Esophagus squamous epithelium (tissue), 5 donors: ENCODE measurements at regions not wholly inside any gene's neighbourhood (a gene's known extent, or its start where the extent isn't known, plus 50 kb on each side); places are given as distances from the start of the nearest gene placed in this dataset.
A peak's percentile ranks its signal among the peaks of the same experiment; 100 is the strongest.

ENCODE experiments used
- DNase-seq: peaks from one replicate; lab custom pipeline; 2025; lab: John Stamatoyannopoulos, UW
- H3K27ac ChIP-seq, 4 donors: fragments of 200-600 bp; sonication (generic); one replicate each; pipeline ENCODE4 v1.5.1; 2016 to 2019; ENCODE audit warnings: mild to moderate bottlenecking in 1 of 4
- H3K27me3 ChIP-seq, 4 donors: fragments of 200-600 bp; sonication (generic); 1 replicate in 3 of 4; 2 replicates in 1 of 4; pipeline versions ENCODE4 v1.5.1 to v1.6.0; 2017 to 2021; ENCODE audit warnings: antibody characterized with exemption in 1 of 4
- H3K36me3 ChIP-seq, 3 donors: fragments of 200-600 bp; sonication (generic); one replicate each; pipeline ENCODE4 v1.5.1; 2016 to 2019
- H3K4me1 ChIP-seq, 3 donors: fragments of 200-600 bp; sonication (generic); one replicate each; pipeline ENCODE4 v1.5.1; 2017 to 2019
- H3K4me3 ChIP-seq, 4 donors: fragments of 200-600 bp; sonication (generic); 1 replicate in 3 of 4; 2 replicates in 1 of 4; pipeline ENCODE4 v1.5.1; 2016 to 2019; ENCODE audit warnings: mild to moderate bottlenecking in 2 of 4, moderate library complexity in 1 of 4
- H3K9me3 ChIP-seq, 3 donors: fragments of 200-600 bp; sonication (generic); one replicate each; pipeline ENCODE4 v1.5.1; 2016 to 2019
- CTCF ChIP-seq, 6 experiments: fragments of 450-650 bp in 4 of 6; fragments of 200-600 bp in 2 of 6; sonication (generic) in 2 of 6; IDR thresholded peaks; one replicate each; pipeline ENCODE4 v1.5.1; 2016 to 2019; ENCODE audit warnings: antibody characterized with exemption in 6 of 6, mild to moderate bottlenecking in 4 of 6, moderate library complexity in 4 of 6
- POLR2A ChIP-seq, 4 donors: fragments of 450-650 bp; IDR thresholded peaks; one replicate each; pipeline ENCODE4 v1.6.1; 2017; ENCODE audit warnings: antibody characterized with exemption in 4 of 4, mild to moderate bottlenecking in 4 of 4, moderate library complexity in 3 of 4
- WGBS, 2 donors: methylation state at CpG; one replicate each; pipeline ENCODE4 v1.1.5; 2018; 5-methylcytosine and 5-hydroxymethylcytosine counted together
- intact Hi-C: fragments of 100-400 bp; cut with DNase I; formaldehyde crosslinking; loops from one replicate; pipeline ENCODE4 v1.15.0; 2022
- donor health status: DM: yes; HTN: yes; CAD: no.

DNA sequence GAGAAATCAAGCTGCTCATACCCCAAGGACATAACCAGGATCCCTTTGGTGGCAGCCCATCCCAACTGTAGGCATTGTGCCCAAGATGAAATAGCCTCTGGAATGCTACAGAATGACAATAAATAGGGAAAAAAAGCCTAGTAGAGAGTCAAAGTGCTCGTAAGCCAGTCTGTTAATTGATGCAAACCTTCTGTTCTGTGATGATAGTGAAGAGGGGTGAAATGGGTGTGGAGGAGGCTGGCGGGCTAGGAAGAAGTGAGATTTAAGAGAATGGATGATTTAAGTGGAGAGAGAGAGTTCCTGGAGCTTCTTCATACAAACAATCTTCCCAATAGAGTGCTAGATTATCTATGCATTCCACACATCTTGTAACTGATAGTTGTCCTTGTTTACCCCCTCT is 301.0 kb upstream of the PCSK5 start:
- no peak overlapping the region for H3K4me3 ChIP-seq
- no peaks in the 10 kb centered on the region for H3K36me3 ChIP-seq
- no peak overlapping the region for H3K27ac ChIP-seq
- H3K9me3 ChIP-seq, result no peaks in the 10 kb centered on the region
- DNase-seq, result no peak
- WGBS, 2 donors, result 37 to 51% methylated on average over 2 of the region's 2 CpGs
- no peaks in the 10 kb centered on the region for H3K27me3 ChIP-seq
- intact Hi-C loops, result no loop called here
- TF ChIP-seq CTCF (IDR thresholded peaks at IDR 0.05), result no peak
- TF ChIP-seq POLR2A (IDR thresholded peaks at IDR 0.05), result no peak
- H3K4me1 ChIP-seq, result no peaks in the 10 kb centered on the region

DNA sequence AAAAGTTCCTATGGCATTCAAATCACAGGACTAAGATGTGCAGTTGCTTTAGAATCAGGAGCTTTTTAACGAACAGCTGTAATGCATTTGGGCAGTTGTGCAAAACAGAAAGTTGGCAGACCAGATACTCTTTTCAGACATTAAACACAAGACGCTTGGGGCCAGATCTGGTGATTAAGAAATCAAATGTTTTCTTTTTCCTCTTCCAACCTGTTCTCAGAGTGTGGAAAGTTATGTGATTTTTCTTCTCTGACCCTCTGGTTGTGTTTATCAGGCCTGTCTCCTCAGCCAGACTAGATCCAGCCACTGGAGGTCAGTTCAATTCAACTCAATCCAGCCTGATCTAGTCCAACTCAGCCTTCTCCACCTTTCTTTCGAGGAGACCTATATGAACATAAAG is 298.5 kb upstream of the PCSK5 start:
- DNase-seq, result no peak
- TF ChIP-seq CTCF (IDR thresholded peaks at IDR 0.05), result no peak
- TF ChIP-seq POLR2A (IDR thresholded peaks at IDR 0.05), result no peak
- Histone ChIP-seq H3K4me1 (no peaks in the 10 kb centered on the region), H3K27ac (peak overlapping the region in 1 of 4 donors; percentile 17), H3K36me3 (no peaks in the 10 kb centered on the region), H3K9me3 (no peaks in the 10 kb centered on the region), H3K27me3 (no peaks in the 10 kb centered on the region), H3K4me3 (no peak overlapping the region)
- intact Hi-C loops, result no loop called here
- 53% methylated on average over 3 of the region's 3 CpGs for WGBS, 2 donors

DNA sequence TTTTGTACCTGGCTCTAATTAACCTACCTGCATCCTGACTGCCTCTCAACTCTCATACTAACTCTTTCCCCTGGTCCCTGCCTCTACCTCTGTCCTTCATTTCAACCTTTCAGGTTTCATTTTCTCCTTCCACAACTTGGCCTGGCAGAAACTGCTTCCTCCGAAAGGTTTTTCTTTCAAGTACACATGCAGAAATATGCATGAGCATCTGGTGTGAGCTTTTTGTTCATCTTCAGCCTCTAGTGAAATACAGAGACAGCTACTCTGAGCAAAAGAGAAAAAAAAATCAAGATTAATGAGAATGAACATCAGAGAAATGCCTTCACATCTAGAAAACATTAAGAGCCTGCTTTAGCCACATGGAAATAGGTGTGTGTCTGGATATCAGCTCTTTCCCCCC is 297.9 kb upstream of the PCSK5 start:
- no peaks in the 10 kb centered on the region for H3K27me3 ChIP-seq
- intact Hi-C loops, result no loop called here
- no peaks in the 10 kb centered on the region for H3K4me1 ChIP-seq
- H3K4me3 ChIP-seq, result no peak overlapping the region
- no peaks in the 10 kb centered on the region for H3K36me3 ChIP-seq
- WGBS, 2 donors, result 64 to 89% methylated on average over 1 of the region's 1 CpG
- no peaks in the 10 kb centered on the region for H3K9me3 ChIP-seq
- H3K27ac ChIP-seq, result peak overlapping the region in 1 of 4 donors; percentile 17
- DNase-seq, result no peak
- TF ChIP-seq CTCF (IDR thresholded peaks at IDR 0.05) (no peak), POLR2A (IDR thresholded peaks at IDR 0.05) (no peak)

DNA sequence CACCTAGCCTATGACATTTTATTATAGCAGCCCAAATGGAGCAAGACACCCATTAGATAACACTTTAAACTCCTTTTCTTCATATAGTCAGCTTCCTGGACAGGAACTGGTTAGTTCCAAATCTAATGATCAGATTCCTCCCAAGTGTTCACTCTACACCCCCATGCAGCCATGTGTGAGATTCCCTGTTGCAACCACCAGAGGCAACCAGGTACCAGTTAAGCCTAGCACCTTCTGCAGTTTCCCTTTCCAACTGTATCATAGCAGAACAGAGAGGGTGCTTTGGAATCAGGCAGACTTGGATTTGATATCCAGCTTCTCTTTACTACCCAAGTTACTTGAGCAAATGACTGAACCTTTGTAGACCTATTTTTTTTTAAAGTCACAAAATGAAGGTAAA is 296.6 kb upstream of the PCSK5 start:
- TF ChIP-seq POLR2A (IDR thresholded peaks at IDR 0.05) (no peak), CTCF (IDR thresholded peaks at IDR 0.05) (no peak)
- H3K9me3 ChIP-seq, result no peaks in the 10 kb centered on the region
- no peak for DNase-seq
- no peaks in the 10 kb centered on the region for H3K27me3 ChIP-seq
- H3K4me1 ChIP-seq, result no peaks in the 10 kb centered on the region
- no peak overlapping the region for H3K4me3 ChIP-seq
- H3K36me3 ChIP-seq, result no peaks in the 10 kb centered on the region
- intact Hi-C loops, result no loop called here
- no peak overlapping the region for H3K27ac ChIP-seq

GRCh38 chr9:75599126-75599525 is 291.3 kb upstream of the PCSK5 start:
- Histone ChIP-seq H3K36me3 (no peaks in the 10 kb centered on the region), H3K9me3 (no peaks in the 10 kb centered on the region), H3K27me3 (no peaks in the 10 kb centered on the region), H3K4me1 (no peaks in the 10 kb centered on the region), H3K27ac (no peak overlapping the region), H3K4me3 (no peak overlapping the region)
- intact Hi-C loops, result no loop called here
- DNase-seq, result no peak
- TF ChIP-seq POLR2A (IDR thresholded peaks at IDR 0.05) (no peak), CTCF (IDR thresholded peaks at IDR 0.05) (no peak)
- whole genome bisulfite sequencing, 2 donors, result 77 to 92% methylated on average over 1 of the region's 1 CpG
